ENCODE measurements at regions not wholly inside any gene's neighbourhood (a gene's known extent, or its start where the extent isn't known, plus 50 kb on each side); places are given as distances from the start of the nearest gene placed in this dataset.

DNA sequence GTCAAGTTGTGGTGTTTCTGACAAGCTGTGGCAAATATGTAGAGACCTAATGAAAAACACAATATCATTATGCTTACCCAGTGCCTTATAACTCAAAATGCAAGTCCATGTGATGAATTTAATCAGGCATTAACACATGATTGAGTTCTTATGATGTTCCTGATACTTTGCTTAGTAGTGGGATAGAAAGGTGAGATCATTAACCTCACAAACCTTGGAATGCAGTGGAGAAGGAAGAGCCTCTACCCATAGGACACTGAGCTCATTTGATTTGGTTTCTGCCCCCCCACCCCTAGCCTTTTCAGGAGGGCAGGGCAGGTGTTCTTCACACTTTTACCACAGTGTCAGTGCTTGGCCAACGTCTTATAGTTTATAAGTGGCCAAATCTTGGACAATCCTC lies 683.6 kb upstream of the CPEB2 start:
- H3K4me3 Mint-ChIP-seq: no peak overlapping the region
- no peaks in the 10 kb centered on the region for H3K27me3 Mint-ChIP-seq (ENCODE audit: low read depth)
- DNase-seq (ENCODE audit: low read depth, low spot score): no peak
- no peaks in the 10 kb centered on the region for H3K9me3 Mint-ChIP-seq
- H3K27ac Mint-ChIP-seq (ENCODE audit: unreplicated experiment): no peak overlapping the region
- no peaks in the 10 kb centered on the region for H3K4me1 Mint-ChIP-seq
- TF ChIP-seq, protein P1, sequence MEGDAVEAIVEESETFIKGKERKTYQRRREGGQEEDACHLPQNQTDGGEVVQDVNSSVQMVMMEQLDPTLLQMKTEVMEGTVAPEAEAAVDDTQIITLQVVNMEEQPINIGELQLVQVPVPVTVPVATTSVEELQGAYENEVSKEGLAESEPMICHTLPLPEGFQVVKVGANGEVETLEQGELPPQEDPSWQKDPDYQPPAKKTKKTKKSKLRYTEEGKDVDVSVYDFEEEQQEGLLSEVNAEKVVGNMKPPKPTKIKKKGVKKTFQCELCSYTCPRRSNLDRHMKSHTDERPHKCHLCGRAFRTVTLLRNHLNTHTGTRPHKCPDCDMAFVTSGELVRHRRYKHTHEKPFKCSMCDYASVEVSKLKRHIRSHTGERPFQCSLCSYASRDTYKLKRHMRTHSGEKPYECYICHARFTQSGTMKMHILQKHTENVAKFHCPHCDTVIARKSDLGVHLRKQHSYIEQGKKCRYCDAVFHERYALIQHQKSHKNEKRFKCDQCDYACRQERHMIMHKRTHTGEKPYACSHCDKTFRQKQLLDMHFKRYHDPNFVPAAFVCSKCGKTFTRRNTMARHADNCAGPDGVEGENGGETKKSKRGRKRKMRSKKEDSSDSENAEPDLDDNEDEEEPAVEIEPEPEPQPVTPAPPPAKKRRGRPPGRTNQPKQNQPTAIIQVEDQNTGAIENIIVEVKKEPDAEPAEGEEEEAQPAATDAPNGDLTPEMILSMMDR (conservative IDR thresholded peaks at IDR 0.05): no peak
- H3K36me3 Mint-ChIP-seq (ENCODE audit: low read depth): no peaks in the 10 kb centered on the region

DNA sequence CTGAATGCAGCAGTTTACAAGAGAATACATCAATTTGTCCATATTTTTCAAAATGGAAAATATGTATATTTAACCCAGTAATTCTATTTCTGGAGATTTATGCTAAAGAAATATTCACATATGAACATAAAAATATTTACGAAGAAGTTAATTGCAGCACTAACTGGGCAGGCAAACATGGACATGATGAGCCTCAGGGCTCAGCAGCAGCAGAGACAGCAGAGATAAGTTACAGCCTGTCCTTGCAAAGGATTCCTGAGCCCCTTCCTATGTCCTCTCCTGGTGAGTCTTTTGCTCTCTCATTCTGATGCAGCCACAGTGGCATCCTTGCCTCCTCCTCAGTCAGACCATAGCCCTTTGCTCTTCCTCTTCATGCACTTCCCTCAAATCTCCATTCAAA lies 680.6 kb upstream of the CPEB2 start:
- H3K4me1 Mint-ChIP-seq: no peaks in the 10 kb centered on the region
- H3K27ac Mint-ChIP-seq (ENCODE audit: unreplicated experiment): no peak overlapping the region
- no peak for DNase-seq (ENCODE audit: low read depth, low spot score)
- H3K27me3 Mint-ChIP-seq (ENCODE audit: low read depth): peaks cover 5% of the 10 kb centered on the region
- TF ChIP-seq, protein P1 (conservative IDR thresholded peaks at IDR 0.05): no peak
- peaks cover 4% of the 10 kb centered on the region for H3K9me3 Mint-ChIP-seq
- H3K36me3 Mint-ChIP-seq (ENCODE audit: low read depth): no peaks in the 10 kb centered on the region
- H3K4me3 Mint-ChIP-seq: no peak overlapping the region

DNA sequence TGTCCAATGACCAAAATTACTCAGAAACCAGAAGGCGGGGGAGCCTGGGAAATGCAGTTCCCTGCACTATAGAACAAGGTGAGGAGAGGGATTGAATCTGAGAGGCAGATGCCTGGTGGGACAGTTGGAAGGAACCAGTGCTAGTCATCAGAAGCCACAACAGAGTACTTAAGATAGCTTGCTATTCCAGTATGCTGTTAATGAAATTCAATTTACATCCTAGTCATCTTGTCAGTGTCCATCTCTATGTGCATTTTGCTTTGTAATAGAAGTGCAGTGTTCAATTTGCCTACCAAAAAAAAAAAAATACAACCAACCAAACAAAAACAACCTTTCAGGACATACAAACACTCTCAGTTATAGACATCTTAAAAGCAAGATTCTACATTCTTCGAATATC lies 679.1 kb upstream of the CPEB2 start:
- no peak overlapping the region for H3K27ac Mint-ChIP-seq (ENCODE audit: unreplicated experiment)
- no peak for DNase-seq (ENCODE audit: low read depth, low spot score)

DNA sequence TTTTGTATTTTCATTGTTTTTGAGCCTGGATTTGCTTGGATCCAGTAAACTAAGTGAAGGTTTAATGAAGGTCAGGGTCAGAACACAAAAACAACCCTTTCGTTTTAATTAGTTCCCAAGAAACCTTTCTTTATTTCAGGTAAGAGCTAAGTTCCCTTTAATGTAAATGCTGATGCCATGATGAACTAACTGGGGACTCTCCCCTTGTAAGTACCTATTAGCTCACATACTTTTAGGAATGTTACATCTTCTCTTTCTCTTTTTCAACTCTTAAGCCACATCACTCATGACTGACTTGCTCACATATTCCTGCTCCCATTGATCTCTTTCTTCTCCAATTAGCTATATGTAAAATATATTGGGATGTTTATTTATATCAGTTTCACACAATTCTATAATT lies 673.1 kb upstream of the CPEB2 start:
- peaks cover 5% of the 10 kb centered on the region for H3K27me3 Mint-ChIP-seq (ENCODE audit: low read depth)
- no peak overlapping the region for H3K4me3 Mint-ChIP-seq
- TF ChIP-seq, protein P1 (conservative IDR thresholded peaks at IDR 0.05): no peak
- no peak overlapping the region for H3K27ac Mint-ChIP-seq (ENCODE audit: unreplicated experiment)
- H3K4me1 Mint-ChIP-seq: no peaks in the 10 kb centered on the region
- DNase-seq (ENCODE audit: low read depth, low spot score): no peak
- peaks cover 7% of the 10 kb centered on the region for H3K9me3 Mint-ChIP-seq
- H3K36me3 Mint-ChIP-seq (ENCODE audit: low read depth): no peaks in the 10 kb centered on the region

More for the DNA sequence above, 679.1 kb upstream of the CPEB2 start:
- Mint-ChIP-seq H3K27me3 (ENCODE audit: low read depth) (peaks cover 5% of the 10 kb centered on the region), H3K36me3 (ENCODE audit: low read depth) (no peaks in the 10 kb centered on the region), H3K4me3 (no peak overlapping the region), H3K9me3 (peaks cover 4% of the 10 kb centered on the region), H3K4me1 (no peaks in the 10 kb centered on the region)
- TF ChIP-seq, protein P1 (conservative IDR thresholded peaks at IDR 0.05): no peak

DNA sequence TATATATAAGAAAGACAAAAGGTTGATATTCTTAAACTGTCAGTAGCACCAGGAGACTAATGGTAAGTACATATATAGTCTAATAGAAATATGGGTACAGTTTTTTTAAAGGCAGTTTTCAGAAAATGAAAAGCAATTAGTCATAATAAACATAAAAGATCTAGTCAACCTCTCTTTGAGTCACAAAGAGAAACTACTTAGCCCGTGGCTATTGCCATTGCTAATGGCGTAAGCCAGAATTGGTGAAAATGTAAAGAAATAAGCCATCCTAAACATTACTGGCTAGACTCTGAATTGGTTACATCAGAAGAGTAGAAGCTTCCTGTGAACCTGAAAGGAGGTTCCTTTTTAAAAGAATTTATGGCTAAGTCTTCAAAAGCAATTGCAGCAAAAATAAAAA lies 668.7 kb upstream of the CPEB2 start:
- no peak for DNase-seq (ENCODE audit: low read depth, low spot score)
- Mint-ChIP-seq H3K9me3 (peaks cover 6% of the 10 kb centered on the region), H3K27ac (ENCODE audit: unreplicated experiment) (no peak overlapping the region), H3K4me3 (no peak overlapping the region), H3K4me1 (no peaks in the 10 kb centered on the region), H3K36me3 (ENCODE audit: low read depth) (no peaks in the 10 kb centered on the region), H3K27me3 (ENCODE audit: low read depth) (no peaks in the 10 kb centered on the region)
- TF ChIP-seq, protein P1 (conservative IDR thresholded peaks at IDR 0.05): no peak

DNA sequence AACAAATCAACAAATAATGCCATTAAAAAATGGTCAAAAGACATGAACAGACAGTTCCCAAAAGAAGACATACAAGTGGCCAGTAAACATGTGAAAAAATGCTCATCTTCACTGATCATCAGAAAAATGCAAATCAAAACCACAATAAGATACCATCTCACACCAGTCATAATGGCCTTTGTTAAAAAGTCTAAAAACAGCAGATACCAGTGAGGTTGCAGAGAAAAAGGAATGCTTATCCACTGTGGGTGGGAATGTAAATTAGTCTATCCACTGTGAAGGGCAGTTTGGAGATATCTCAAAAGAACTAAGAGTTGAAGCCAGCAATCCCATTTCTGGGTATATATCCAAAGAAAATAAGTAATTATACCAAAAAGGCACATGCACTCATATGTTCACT lies 668.1 kb upstream of the CPEB2 start:
- TF ChIP-seq, protein P1 (conservative IDR thresholded peaks at IDR 0.05): no peak
- no peaks in the 10 kb centered on the region for H3K36me3 Mint-ChIP-seq (ENCODE audit: low read depth)
- H3K27me3 Mint-ChIP-seq (ENCODE audit: low read depth): peaks cover under 1% of the 10 kb centered on the region
- no peak overlapping the region for H3K27ac Mint-ChIP-seq (ENCODE audit: unreplicated experiment)
- no peak overlapping the region for H3K4me3 Mint-ChIP-seq
- H3K9me3 Mint-ChIP-seq: peaks cover 6% of the 10 kb centered on the region
- H3K4me1 Mint-ChIP-seq: no peaks in the 10 kb centered on the region
- DNase-seq (ENCODE audit: low read depth, low spot score): no peak
